ENCODE measurements at regions not wholly inside any gene's neighbourhood (a gene's known extent, or its start where the extent isn't known, plus 50 kb on each side); places are given as distances from the start of the nearest gene placed in this dataset.

GRCh38 chr9:16333691-16334090 lies 536.8 kb downstream of the BNC2 start:
- Histone ChIP-seq H3K4me1 (replicated peaks in 1 of 2) (peaks cover 8 to 9% of the 10 kb centered on the region in 2 donors), H3K27ac (no peak overlapping the region), H3K4me3 (no peak overlapping the region)
- in situ Hi-C loops (cut with MboI; ENCODE audit: low pct_unique_long_range_greater_than_20kb in 2 of 9, low sequenced_read_pairs in 9 of 9, unreplicated experiment in 9 of 9), result no loop called here
- 48 to 100% (median 74%) methylated on average over 1 to 5 of the region's 7 CpGs; no CpG with 5 or more reads in 4 of the 10 experiments for WGBS, 10 experiments
- no peak for ATAC-seq (replicated peaks in 6 of 8)

DNA sequence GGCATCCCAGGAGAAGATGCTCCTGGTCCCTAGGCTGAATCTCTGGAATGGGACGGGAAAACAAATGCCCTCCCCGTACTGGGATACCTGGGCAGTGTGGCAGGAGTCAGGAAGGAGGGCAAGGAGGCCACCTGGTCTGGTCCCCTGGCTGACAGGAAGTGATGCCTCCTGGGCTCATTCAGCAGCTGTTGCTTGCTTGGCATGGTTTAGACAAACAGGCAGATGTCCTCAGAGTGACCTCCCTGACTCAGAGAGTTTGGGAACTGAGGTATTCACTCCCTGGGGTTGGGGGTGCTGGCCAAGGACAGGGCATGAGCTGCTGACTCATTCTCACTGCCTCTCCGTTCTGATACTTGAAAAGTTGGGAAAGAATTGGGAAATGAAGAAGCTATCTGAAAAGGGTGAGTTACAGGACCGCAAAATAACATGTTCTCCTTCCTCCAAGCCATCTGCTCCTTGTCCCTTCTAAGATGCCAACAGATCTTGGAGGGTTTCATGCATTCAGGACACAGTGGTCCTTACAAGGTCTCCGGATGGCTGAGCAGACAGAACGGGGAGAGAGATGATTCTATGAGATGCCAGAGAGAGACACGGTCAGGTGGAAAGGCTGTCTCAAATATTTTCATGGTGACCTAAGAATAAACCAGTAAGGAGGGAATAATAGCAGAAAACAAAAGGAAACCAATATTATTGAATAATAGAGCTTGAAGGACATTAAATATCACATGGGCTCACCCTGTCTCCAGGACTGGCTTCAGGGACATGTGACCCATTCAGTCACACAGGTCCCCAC lies 534.5 kb downstream of the BNC2 start:
- 46 to 100% (median 86%) methylated on average over 1 to 7 of the region's 7 CpGs; no CpG with 5 or more reads in 2 of the 10 experiments for WGBS, 10 experiments
- in situ Hi-C loops (cut with MboI; ENCODE audit: low pct_unique_long_range_greater_than_20kb in 2 of 9, low sequenced_read_pairs in 9 of 9, unreplicated experiment in 9 of 9), result no loop called here
- peak in 3 of 8 experiments; percentile 74 to 96 (median 93) for ATAC-seq (replicated peaks in 6 of 8)
- Histone ChIP-seq H3K27ac (no peak overlapping the region), H3K4me3 (no peak overlapping the region), H3K4me1 (replicated peaks in 1 of 2) (no peaks in the 10 kb centered on the region)

- H3K27ac ChIP-seq, result no peak overlapping the region
- in situ Hi-C loops (cut with MboI; ENCODE audit: low pct_unique_long_range_greater_than_20kb in 2 of 9, low sequenced_read_pairs in 9 of 9, unreplicated experiment in 9 of 9), result no loop called here
- H3K4me3 ChIP-seq, result no peak overlapping the region
- 0 to 100% (median 100%) methylated on average over 1 to 2 of the region's 2 CpGs; no CpG with 5 or more reads in 2 of the 10 experiments for WGBS, 10 experiments
- no peaks in the 10 kb centered on the region for H3K4me1 ChIP-seq (replicated peaks in 1 of 2)
- no peak for ATAC-seq (replicated peaks in 6 of 8)
Measured at GRCh38 chr9:16336833-16337232, 533.6 kb downstream of the BNC2 start.

GRCh38 chr9:16337322-16338029 lies 533.0 kb downstream of the BNC2 start:
- in situ Hi-C loops (cut with MboI; ENCODE audit: low pct_unique_long_range_greater_than_20kb in 2 of 9, low sequenced_read_pairs in 9 of 9, unreplicated experiment in 9 of 9), result no loop called here
- H3K27ac ChIP-seq, result no peak overlapping the region
- peak in 4 of 8 experiments; percentile 15 to 66 (median 54) for ATAC-seq (replicated peaks in 6 of 8)

DNA sequence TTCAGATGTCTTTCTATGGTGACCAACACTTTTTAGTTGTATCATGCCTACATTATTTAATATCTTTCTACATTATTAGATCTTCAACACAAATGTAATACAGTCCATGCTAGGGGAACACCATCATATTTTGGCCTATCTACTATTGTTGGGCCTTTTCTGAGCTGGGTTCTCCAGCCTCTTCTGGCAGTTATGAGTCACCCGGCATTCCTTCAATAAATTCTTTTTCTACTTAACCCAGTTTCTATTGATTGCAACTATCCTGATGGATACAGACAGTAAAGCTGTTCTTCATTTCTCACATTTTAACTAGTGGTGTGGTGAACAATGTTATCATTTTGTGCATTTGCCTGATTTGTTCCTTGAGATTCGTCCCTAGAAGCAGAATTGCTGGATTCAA lies 529.3 kb downstream of the BNC2 start:
- Histone ChIP-seq H3K4me3 (no peak overlapping the region), H3K27ac (no peak overlapping the region), H3K4me1 (replicated peaks in 1 of 2) (no peaks in the 10 kb centered on the region)
- 29 to 100% (median 100%) methylated on average over 1 to 2 of the region's 2 CpGs; no CpG with 5 or more reads in 1 of the 10 experiments for WGBS, 10 experiments
- ATAC-seq (replicated peaks in 6 of 8), result peak in 2 of 8 experiments; percentile 36 to 62
- in situ Hi-C loops (cut with MboI; ENCODE audit: low pct_unique_long_range_greater_than_20kb in 2 of 9, low sequenced_read_pairs in 9 of 9, unreplicated experiment in 9 of 9), result no loop called here

More at GRCh38 chr9:16337322-16338029, 533.0 kb downstream of the BNC2 start:
- Histone ChIP-seq H3K4me3 (no peak overlapping the region), H3K4me1 (replicated peaks in 1 of 2) (no peaks in the 10 kb centered on the region)
- WGBS, 10 experiments, result 14 to 100% (median 97%) methylated on average over 1 to 5 of the region's 5 CpGs; no CpG with 5 or more reads in 5 of the 10 experiments

- H3K4me3 ChIP-seq, result no peak overlapping the region
- in situ Hi-C loops (cut with MboI; ENCODE audit: low pct_unique_long_range_greater_than_20kb in 2 of 9, low sequenced_read_pairs in 9 of 9, unreplicated experiment in 9 of 9), result no loop called here
- no peak for ATAC-seq (replicated peaks in 6 of 8)
- no peak overlapping the region for H3K27ac ChIP-seq
- WGBS, 10 experiments, result 65 to 100% (median 87%) methylated on average over 2 to 5 of the region's 7 CpGs; no CpG with 5 or more reads in 4 of the 10 experiments
- H3K4me1 ChIP-seq (replicated peaks in 1 of 2), result no peaks in the 10 kb centered on the region
Measured at GRCh38 chr9:16342246-16343020, 528.0 kb downstream of the BNC2 start.

DNA sequence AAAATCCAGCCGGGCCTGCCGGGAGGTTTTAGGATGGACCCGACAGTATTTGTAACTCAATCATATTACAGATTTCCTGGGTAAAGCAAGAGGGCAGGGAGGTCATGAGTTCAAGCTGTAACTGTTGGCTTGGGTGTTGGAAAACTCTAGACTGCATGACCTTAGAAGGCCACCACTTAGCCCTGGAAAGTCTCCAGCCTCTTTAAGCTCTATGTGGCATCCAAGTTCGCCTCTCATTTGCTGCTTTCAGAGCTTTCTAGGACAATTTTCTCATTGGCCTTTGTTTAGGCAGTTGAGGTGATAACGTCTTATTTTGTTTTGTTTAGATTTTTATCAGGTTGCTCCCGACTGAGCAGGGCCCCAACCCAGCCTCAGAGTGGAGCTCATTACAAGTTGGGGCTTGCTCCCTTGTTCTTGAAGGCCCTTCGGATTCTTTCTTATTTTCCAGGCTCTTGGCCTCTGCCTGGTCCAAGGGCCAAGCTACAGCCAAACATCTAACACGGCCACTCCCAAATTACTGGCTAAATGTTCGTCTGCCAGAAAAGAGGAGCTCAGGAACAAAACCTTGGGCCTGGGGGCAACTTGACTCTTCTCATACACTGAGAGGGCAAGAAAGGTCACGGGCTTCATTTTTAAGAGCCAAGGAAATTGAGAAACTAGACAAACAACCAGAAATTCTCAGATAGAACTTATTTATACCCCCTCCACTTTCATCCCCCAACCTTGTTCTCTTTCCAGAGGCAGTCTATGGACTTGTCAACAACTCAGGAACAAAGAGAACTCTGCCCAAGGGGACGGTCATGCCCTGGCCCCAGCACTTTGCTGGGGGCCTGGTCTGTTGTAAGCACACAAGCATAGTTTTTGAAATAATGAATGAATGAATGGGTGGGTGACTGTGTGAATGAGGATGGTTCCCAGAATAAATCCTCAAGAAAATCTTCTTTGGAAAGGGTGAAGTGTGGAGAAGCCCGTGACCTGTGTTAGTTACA lies 526.9 kb downstream of the BNC2 start:
- in situ Hi-C loops (cut with MboI; ENCODE audit: low pct_unique_long_range_greater_than_20kb in 2 of 9, low sequenced_read_pairs in 9 of 9, unreplicated experiment in 9 of 9), result no loop called here
- no peak overlapping the region for H3K4me3 ChIP-seq
- ATAC-seq (replicated peaks in 6 of 8), result no peak
- no peak overlapping the region for H3K27ac ChIP-seq
- 33 to 95% (median 76%) methylated on average over 1 to 12 of the region's 12 CpGs for WGBS, 10 experiments
- H3K4me1 ChIP-seq (replicated peaks in 1 of 2), result no peaks in the 10 kb centered on the region

GRCh38 chr9:16344343-16344742 lies 526.1 kb downstream of the BNC2 start:
- ATAC-seq (replicated peaks in 6 of 8), result peak; percentile 59 to 95 (median 80)
- Histone ChIP-seq H3K27ac (no peak overlapping the region), H3K4me1 (replicated peaks in 1 of 2) (no peaks in the 10 kb centered on the region), H3K4me3 (no peak overlapping the region)
- in situ Hi-C loops (cut with MboI; ENCODE audit: low pct_unique_long_range_greater_than_20kb in 2 of 9, low sequenced_read_pairs in 9 of 9, unreplicated experiment in 9 of 9), result no loop called here
- WGBS, 10 experiments, result 2 to 100% (median 60%) methylated on average over 1 to 6 of the region's 6 CpGs

- 75 to 100% (median 94%) methylated on average over 1 to 3 of the region's 3 CpGs; no CpG with 5 or more reads in 1 of the 10 experiments for WGBS, 10 experiments
- no peaks in the 10 kb centered on the region for H3K4me1 ChIP-seq (replicated peaks in 1 of 2)
- H3K27ac ChIP-seq, result no peak overlapping the region
- H3K4me3 ChIP-seq, result no peak overlapping the region
- no peak for ATAC-seq (replicated peaks in 6 of 8)
- in situ Hi-C loops (cut with MboI; ENCODE audit: low pct_unique_long_range_greater_than_20kb in 2 of 9, low sequenced_read_pairs in 9 of 9, unreplicated experiment in 9 of 9), result no loop called here
Measured at GRCh38 chr9:16345902-16346301, 524.6 kb downstream of the BNC2 start.

DNA sequence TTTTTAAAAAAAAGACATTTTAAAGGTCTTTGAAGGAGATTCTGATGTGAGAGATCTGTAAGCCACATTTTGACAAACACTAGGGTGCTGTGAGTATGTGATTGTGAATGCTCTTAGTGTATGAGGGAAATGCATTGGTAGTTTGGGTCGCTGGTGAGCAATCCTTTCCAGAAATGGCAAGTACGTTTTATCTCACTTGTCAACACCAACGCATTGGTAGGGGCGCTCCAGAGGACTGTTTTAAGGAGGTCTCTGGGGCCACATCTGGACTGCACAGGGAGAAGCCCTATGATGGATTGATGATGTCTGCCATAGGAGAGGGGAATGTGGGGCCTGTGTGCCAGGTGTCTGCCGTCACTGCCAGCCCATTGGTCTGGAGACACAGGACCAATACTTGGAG lies 522.6 kb downstream of the BNC2 start:
- WGBS, 10 experiments, result 90 to 100% (median 100%) methylated on average over 1 to 5 of the region's 5 CpGs; no CpG with 5 or more reads in 2 of the 10 experiments
- no peak for ATAC-seq (replicated peaks in 6 of 8)
- in situ Hi-C loops (cut with MboI; ENCODE audit: low pct_unique_long_range_greater_than_20kb in 2 of 9, low sequenced_read_pairs in 9 of 9, unreplicated experiment in 9 of 9), result no loop called here

GRCh38 chr9:16348531-16348930 lies 521.9 kb downstream of the BNC2 start:
- ATAC-seq (replicated peaks in 6 of 8), result no peak
- Histone ChIP-seq H3K4me3 (no peak overlapping the region), H3K4me1 (replicated peaks in 1 of 2) (peaks cover 0 to 5% of the 10 kb centered on the region in 2 donors), H3K27ac (no peak overlapping the region)
- in situ Hi-C loops (cut with MboI; ENCODE audit: low pct_unique_long_range_greater_than_20kb in 2 of 9, low sequenced_read_pairs in 9 of 9, unreplicated experiment in 9 of 9), result no loop called here
- WGBS, 10 experiments, result 67 to 100% (median 92%) methylated on average over 1 to 3 of the region's 4 CpGs; no CpG with 5 or more reads in 5 of the 10 experiments

More for the DNA sequence above, 522.6 kb downstream of the BNC2 start:
- peaks cover 0 to 4% of the 10 kb centered on the region in 2 donors for H3K4me1 ChIP-seq (replicated peaks in 1 of 2)
- no peak overlapping the region for H3K4me3 ChIP-seq
- no peak overlapping the region for H3K27ac ChIP-seq

DNA sequence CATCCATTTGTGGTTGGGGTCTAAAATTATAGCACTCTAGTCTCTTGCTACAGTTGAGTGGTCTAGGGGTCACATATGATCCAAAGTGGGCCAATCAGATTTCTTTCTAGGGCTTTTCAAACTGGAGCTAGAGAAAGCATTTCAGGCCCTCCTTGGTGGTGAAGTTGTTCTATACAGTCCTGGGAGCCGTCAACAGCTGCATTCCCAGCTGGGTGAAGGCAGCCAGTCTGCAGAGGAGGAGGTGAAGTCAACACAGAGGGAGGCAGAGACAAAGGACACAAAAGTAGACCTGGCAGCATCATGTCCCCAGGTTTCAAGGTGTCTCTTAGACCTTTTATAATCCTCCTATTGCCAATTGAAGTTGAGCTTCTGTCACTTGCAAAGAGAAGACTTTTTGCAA lies 518.2 kb downstream of the BNC2 start:
- no peak for ATAC-seq (replicated peaks in 6 of 8)
- 100% methylated on average over 1 of the region's 1 CpG; no CpG with 5 or more reads in 9 of the 10 experiments for WGBS, 10 experiments
- Histone ChIP-seq H3K27ac (no peak overlapping the region), H3K4me3 (no peak overlapping the region), H3K4me1 (replicated peaks in 1 of 2) (peaks cover 0 to 5% of the 10 kb centered on the region in 2 donors)
- in situ Hi-C loops (cut with MboI; ENCODE audit: low pct_unique_long_range_greater_than_20kb in 2 of 9, low sequenced_read_pairs in 9 of 9, unreplicated experiment in 9 of 9), result no loop called here

Measured in motor neuron (in vitro differentiated cells).